GM18519 (cell line): ENCODE measurements at regions not wholly inside any gene's neighbourhood (a gene's known extent, or its start where the extent isn't known, plus 50 kb on each side); places are given as distances from the start of the nearest gene placed in this dataset.

Experiments used
- ATAC-seq: cut with Tn5 transposase; IDR thresholded peaks from one replicate; pipeline ENCODE4 v1.9.1; 2021; ENCODE audit warnings: mild to moderate bottlenecking, moderate library complexity; ENCODE audit not compliant: unreplicated experiment, low FRiP score

DNA sequence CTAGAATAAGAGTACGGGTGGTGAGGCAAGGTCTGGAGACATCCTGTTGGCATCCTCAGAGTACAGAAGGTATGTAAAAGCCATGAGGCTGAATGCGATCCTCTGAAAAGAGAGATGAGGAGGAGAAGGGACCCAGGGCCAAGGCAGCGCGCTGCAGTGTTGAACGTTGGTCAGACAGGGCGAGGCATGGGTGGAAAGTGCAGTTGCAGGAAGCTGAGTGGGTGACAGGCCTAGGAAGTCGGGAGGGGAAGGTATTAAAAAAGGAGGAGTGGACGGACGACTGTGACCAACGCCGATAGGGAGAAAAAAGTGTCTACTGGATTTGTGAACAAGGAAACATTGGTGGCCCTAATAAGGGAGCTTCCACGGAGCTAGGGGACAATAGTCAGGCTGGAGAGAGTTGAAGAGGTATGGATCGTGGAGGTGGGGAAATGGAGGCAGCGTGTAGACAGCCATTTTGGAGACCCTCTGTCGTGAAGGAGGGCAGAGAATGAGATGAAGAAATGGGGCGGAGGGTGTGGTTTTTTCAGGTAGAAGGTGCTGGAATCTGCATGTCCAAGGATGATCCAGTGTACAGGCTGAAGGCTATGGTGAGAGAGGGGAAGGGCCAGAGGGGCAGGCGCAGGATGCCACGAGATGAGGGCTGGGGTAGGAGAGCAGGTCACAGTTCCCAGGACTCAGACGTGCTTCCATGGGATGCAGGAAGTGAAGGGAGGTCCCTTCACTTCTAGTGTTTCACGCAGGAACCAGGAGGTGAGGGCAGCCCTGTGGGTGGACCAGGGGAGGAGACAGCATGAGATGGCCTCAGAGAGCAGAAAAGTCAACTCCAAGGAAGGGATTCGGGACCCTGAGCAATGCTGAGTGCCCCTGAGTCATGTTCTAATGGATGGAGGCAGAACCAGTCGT, 115.9 kb downstream of the ASB7 start:
- ATAC-seq, result no peak

GRCh38 chr15:100720406-100720967, 118.1 kb downstream of the ASB7 start:
- no peak for ATAC-seq

- ATAC-seq, result no peak
Observed at GRCh38 chr15:100721758-100722550, 119.6 kb downstream of the ASB7 start.

DNA sequence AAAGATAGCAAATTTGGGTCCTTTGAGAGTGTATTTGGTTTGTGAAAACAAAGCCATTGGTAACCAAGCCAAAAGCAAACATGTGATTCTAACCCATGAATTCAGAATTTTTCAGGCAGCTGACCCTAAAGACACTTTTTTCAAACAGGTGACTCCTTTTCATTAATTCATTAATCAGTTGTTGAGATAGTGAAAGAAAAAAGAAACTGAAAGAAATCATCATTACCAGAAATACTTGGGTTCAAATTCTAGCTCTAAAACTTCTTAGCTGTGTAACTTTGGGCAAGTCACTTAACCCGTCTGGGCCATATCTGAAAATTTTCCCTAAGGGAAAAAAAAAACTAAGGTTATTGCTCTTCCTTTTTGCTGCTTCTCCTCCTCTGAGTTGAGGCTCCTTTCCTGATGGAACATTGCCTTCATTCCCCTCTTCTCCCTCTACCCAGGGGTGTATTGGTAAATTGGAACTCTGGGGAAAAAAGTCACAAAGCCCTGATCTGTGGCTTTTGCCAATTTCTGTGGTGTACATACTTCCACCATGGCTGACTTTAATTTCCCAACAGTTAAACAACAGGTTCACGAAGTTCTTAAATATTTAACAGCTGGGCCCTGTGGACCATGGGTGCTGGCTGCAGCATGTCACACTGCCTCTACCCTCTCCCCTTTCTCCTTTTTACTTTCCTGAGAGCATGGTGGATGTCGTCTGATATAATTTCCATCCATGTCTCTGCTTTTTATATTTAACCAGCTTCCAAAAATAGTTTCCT, 120.3 kb downstream of the ASB7 start:
- ATAC-seq, result no peak

DNA sequence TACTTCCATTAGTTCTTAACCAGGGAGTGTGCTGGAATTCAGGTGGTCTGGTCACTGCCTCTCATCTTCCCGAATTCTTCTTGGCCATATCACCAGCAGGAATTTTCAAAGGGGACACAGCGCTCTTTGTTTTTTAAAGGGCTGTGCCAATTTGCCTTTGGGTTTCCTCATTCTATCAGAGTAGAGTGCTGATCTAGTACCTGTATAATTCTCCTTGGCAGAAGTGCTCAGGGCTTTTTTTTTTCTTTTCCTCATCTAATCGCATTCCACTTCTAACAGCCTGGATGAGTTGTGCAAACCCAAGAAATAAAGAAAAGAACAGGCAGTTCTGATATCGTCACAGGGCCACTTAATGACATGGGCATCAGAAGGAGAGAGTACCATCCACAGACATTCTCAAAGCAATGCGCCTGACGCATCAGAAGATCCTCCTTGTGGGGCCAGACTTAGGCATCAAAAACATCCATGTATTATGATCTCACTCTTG, 121.0 kb downstream of the ASB7 start:
- no peak for ATAC-seq

DNA sequence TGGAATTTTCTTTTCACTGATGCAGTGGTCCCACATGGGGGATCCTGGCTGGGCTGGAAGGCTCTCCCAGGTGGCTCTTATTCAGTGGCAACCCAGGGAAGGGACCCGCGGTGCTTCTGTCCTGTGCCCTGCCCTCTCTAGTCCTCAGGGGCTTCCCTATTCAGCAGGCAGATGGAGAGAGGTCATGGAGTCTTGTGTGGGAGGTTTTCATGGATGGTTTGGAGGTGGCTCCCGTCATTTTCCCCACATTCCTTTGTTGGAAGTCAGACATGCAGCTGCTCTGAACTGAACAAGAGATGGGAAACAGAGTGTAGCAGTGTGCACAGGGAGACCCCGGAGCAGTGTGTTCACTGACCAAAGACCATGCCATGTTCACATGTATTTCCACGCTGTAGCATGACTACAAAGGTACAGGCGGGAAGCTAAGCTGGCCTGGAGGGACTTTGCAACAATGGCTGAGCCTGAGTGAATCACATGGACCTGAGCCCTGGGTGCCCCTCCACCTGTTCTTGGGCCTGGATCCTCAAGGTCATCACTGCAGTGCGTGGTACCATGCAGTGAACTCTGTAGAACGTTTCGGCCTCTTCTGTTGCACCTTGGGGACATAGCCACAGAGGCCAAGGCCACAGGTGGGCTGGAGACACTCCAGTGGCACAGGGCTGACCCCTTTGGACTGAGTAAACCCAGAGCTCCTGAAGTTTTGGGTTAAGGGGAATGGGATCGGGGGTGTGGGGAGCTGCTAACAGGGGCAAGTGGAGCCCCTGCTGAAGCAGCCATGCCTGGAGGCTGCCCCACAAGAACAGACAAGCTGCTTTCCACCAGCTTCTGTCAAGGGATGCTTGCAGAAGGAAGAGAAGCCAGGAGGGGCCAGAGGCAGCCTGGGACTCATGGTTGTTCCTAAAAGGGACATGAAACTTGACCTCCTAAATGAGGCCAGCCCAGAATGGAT, 123.0 kb downstream of the ASB7 start:
- ATAC-seq, result no peak

- ATAC-seq, result no peak
Observed at GRCh38 chr15:100726070-100726420, 123.7 kb downstream of the ASB7 start.

DNA sequence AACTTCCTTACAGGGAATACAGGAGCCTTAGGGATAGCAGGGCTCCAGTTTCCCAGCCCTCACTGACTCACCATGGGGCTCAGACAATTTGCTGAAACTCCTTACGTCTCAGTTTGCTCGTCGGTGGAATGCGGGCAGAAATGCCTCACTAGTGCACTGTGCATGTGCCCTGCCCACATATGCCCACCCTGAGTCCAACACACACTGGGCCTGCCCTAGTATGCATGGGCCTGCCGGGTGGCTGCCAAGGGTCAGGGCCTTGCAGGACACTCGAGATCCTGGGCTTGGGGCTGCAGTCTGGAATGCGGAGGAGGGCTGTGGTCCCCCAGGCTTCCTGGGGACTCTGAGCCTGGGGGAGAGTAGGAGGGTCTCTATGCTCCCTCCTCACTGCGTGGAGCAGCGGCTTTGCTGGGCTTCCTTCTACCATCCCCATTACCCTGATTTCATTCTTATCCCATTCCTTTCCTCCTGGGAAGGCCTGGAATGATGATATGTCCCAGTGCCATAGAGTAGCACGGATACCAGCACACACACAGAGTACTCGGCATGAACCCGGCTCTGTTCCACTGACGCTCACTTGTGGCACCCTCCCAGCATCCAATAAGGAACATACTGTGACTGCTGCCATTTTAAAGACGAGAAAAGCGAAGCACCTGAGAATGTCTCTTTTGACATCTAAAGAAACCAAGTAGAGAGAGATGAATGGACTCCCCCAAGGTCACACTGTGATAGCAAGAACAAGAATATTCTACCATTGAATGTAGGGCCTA, 124.2 kb downstream of the ASB7 start:
- ATAC-seq, result no peak

GRCh38 chr15:100727291-100727851, 125.0 kb downstream of the ASB7 start:
- ATAC-seq, result no peak

DNA sequence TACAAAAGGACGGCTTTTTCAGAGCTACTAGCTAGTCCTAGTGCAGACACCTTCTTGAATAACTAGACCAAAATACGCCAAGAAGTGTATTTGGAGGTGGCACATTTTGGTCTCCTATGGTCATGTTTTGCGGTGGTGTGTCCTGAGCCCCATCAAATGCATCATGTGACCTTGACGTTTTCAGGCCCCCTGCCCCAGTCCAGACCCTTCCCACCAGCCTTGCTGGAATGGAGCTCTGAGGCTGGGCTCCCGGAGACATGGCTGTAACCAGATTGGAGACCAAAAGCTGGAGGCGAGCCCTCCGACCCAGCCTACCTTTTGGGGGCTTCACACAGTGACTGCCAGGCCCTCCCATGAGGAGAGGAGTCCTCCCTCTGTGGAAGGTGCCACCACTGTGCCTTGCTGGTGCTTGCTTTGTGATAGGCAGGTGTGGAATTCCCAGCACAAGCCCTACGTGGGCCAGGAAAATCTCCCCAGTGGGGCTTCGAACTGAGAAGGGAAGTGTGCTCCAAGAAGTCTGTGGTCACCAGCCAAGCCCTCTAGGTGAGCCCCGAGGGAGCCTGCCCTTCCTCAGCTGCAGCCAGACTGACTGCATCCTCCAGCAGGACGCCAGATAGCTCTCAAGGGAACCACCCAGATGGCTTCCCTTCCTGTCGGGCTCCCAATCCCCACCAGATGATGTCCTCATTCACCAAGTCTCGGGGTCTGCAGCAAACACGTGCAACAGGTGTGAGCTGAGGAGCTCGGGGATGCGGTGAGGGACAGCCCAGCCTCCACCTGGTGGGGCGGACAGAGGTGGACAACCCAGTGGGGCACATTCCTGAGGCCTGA, 126.2 kb downstream of the ASB7 start:
- ATAC-seq, result no peak

DNA sequence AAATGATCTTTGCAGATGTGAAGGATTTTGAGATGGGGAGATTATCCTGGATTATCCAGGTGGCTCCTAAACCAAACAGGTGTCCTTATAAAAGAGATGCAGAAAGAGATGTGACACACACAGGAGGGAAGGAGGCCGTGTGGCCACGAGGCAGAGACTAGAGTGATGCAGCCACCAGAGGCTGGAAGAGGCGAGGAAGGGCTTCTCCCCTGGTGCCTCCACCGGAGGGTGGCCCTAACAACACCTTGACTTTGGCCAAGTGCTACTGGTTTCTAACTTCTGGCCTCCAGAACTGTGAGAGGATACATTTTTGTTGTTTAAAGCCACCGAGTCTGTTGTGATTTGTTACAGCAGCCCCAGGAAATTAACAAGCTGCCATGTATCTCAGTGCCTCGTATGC, 127.1 kb downstream of the ASB7 start:
- no peak for ATAC-seq

DNA sequence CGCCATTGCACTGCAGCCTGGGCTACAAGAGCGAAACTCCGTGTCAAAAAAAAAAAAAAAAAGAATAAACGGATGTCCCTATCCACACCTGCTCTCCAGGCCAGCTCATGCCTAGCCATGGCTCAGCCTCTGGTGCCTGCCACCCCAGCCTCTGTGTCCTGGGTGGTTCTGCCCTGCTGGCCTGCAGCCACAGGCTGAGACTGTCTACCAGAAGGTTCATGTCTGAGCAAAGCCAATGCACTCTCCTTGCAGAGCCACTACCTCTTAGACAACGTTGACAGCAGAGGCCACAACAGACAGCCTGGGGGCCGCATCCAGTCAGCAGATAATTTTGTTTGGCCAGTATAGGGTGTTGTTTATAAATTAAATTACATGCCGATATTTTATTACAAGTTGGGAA, 127.7 kb downstream of the ASB7 start:
- ATAC-seq, result no peak

GRCh38 chr15:100730655-100731266, 128.4 kb downstream of the ASB7 start:
- ATAC-seq, result no peak

- ATAC-seq, result no peak
Observed at GRCh38 chr15:100731267-100732152, 129.1 kb downstream of the ASB7 start.

DNA sequence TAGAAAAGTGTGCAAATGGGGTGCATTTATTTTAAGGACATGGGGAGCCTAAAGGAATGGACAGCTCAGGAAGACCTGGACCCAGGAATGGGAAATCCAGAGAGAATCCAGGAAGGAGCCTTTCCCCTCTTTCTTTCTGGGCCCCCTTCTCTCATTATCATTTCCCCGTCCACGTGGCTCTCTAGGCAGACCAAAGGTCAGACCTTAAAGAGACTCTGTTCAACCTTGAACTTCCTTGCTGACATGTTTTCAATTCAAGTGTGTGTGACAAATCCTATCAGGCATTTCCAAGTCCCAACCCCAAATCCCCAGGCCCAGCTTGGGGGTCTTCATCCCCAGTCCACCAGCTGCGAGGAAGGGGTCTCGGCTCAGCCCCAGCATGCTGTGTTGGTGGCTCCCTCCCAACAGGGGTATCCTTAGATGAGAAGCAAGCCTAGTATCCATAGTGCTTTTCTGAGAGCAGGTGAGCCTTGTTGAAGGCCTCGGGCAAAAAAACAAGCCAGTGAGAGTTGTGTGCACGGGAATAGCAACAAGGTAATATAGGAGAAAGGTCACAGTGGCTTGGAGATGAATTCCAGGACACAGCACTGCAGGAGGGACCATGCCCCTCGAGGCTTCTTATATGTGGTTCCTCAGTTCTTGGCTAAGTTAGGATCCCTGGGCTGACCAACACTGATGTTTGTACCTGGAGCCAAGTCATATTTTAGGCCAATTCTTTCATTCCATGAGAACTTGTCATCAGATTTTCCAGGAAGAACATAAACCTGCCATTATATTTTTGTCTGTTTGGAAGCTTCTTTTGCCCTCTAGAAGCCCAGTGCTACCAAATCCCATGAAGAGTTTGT, 130.0 kb downstream of the ASB7 start:
- ATAC-seq, result no peak
